Body of pancreas (tissue), 4 donors: ENCODE measurements at regions not wholly inside any gene's neighbourhood (a gene's known extent, or its start where the extent isn't known, plus 50 kb on each side); places are given as distances from the start of the nearest gene placed in this dataset.

Source experiments
- ATAC-seq: fragments of 150-250 bp; one replicate; pipeline ENCODE4 v1.9.1; 2016
- DNase-seq, 4 donors: peaks; one replicate each; pipeline ENCODE4 v3.0.0-alpha.2; 2019
- H3K27ac ChIP-seq, 4 donors: fragments of 200-600 bp; sonication (generic); 1 replicate in 3 of 4; 2 replicates in 1 of 4; pipeline versions ENCODE4 v1.5.1 to v1.6.1; 2016 to 2019; ENCODE audit warnings: mild to moderate bottlenecking in 1 of 4, mixed read lengths in 1 of 4, moderate library complexity in 1 of 4
- H3K27me3 ChIP-seq, 2 donors: fragments of 200-600 bp; sonication (generic); one replicate each; pipeline ENCODE4 v1.6.0; 2016; ENCODE audit warnings: mild to moderate bottlenecking in 1 of 2
- H3K36me3 ChIP-seq, 2 donors: fragments of 200-600 bp; sonication (generic); replicated peaks in 1 of 2; 2 replicates each; pipeline ENCODE4 v1.5.1; 2016; ENCODE audit warnings: low read depth in 2 of 2; ENCODE audit not compliant: insufficient read depth in 1 of 2
- H3K4me1 ChIP-seq: fragments of 200-600 bp; sonication (generic); one replicate; pipeline ENCODE4 v1.6.0; 2016
- H3K4me3 ChIP-seq, 2 donors: fragments of 200-600 bp; sonication (generic); 1 replicate in 1 of 2; 2 replicates in 1 of 2; pipeline ENCODE4 v1.5.1; 2016 to 2019
- H3K9me3 ChIP-seq, 3 donors: fragments of 200-600 bp; sonication (generic); 1 replicate in 2 of 3; 2 replicates in 1 of 3; pipeline ENCODE4 v1.5.1; 2016
- POLR2A ChIP-seq, 3 donors: fragments of 450-650 bp; IDR thresholded peaks; one replicate each; pipeline ENCODE4 v1.6.1; 2016; ENCODE audit warnings: antibody characterized with exemption in 3 of 3, mild to moderate bottlenecking in 2 of 3
- WGBS, 2 donors: methylation state at CpG; one replicate each; pipeline ENCODE4 v1.1.5; 2017; 5-methylcytosine and 5-hydroxymethylcytosine counted together
- intact Hi-C: fragments of 100-400 bp; cut with DNase I; formaldehyde crosslinking; loops from one replicate; pipeline ENCODE4 v1.15.1; 2023
- TF ChIP-seq, protein P1 (sequence below), 7 experiments: fragments of 450-650 bp in 4 of 7; fragments of 200-600 bp in 3 of 7; sonication (generic) in 3 of 7; IDR thresholded peaks; one replicate each; pipeline ENCODE4 v1.5.1; 2016 to 2019; ENCODE audit warnings: antibody characterized with exemption in 7 of 7

DNA sequence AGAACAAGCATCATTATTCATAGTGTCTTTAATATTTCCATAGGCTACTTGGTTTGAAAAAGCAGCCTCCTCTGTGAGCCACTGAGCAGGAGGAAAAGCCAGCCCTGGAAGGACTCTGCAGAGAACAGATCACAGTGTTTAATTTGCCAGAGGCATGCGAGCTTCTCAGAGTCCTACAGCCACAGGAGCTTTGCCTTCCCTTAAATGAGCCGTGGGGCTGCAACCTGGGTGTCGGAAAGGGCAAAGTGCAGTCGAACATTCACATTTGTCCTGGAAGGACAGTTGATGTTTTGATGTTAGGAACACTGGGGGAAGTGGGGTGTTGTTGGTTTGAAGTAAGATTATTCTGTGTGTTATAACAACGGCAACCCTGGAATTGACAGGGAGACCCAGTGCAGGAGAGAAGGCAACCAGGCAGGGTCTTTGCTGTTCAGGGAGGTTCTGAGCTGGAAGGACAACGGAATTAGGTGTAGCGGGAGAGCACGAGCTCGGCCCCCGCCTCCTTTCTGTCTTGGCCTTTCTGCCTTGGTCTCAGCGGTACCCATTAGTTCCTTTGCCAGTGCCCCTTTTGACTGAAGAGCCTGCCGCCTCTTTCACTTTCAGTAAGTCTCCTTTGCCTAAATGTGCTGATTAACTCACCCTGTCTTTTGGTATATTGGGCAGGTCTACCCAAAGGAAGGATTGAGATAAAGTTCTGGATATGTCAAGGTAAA is 192.3 kb upstream of the PITRM1 start:
- Histone ChIP-seq H3K9me3 (no peaks in the 10 kb centered on the region), H3K4me3 (no peak overlapping the region), H3K36me3 (no peaks in the 10 kb centered on the region), H3K4me1 (peaks cover 10% of the 10 kb centered on the region), H3K27ac (peak overlapping the region in 2 of 4 donors; percentile 18 to 20), H3K27me3 (no peaks in the 10 kb centered on the region)
- intact Hi-C loops, result no loop called here
- DNase-seq (no peak), ATAC-seq (no peak)
- TF ChIP-seq POLR2A (IDR thresholded peaks at IDR 0.05), result no peak
- TF ChIP-seq, protein P1, sequence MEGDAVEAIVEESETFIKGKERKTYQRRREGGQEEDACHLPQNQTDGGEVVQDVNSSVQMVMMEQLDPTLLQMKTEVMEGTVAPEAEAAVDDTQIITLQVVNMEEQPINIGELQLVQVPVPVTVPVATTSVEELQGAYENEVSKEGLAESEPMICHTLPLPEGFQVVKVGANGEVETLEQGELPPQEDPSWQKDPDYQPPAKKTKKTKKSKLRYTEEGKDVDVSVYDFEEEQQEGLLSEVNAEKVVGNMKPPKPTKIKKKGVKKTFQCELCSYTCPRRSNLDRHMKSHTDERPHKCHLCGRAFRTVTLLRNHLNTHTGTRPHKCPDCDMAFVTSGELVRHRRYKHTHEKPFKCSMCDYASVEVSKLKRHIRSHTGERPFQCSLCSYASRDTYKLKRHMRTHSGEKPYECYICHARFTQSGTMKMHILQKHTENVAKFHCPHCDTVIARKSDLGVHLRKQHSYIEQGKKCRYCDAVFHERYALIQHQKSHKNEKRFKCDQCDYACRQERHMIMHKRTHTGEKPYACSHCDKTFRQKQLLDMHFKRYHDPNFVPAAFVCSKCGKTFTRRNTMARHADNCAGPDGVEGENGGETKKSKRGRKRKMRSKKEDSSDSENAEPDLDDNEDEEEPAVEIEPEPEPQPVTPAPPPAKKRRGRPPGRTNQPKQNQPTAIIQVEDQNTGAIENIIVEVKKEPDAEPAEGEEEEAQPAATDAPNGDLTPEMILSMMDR (IDR thresholded peaks at IDR 0.05), result no peak
- 53 to 60% methylated on average over 12 of the region's 12 CpGs for WGBS, 2 donors

DNA sequence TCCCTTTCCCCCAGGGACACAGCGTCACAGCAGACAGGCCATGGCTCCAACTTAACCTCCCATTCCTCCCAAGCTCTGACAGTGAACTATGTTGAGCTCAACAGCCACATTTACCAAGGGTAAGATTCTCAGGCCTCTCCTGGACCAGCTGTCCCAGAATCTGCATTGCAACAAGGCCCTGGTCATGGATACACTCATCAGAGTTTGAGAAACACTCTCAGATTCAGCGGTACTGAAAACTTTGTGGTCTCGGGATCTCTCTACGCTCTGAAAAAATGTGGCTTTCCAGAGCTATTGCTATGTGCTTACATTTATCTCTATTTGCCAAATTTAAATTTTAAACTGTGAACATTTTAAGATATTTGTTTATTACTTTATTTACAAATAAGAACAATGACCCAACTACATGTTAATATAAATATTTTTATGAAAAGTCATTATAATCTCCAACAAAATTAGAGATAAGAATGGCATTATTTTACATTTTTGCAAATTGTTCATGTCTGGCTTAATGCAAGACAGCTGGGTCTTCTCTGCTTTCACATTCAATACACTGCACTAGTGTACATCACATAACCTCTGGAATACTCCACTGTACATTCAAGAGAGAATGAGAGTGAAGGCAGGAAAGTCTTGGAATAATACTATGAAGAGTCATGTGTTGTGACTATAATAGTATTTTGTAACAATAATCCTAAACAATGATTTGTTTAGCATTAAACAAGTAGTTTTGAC is 190.9 kb upstream of the PITRM1 start:
- H3K36me3 ChIP-seq, result no peaks in the 10 kb centered on the region
- no peak overlapping the region for H3K4me3 ChIP-seq
- no peak for DNase-seq
- no peak for ATAC-seq
- 93 to 96% methylated on average over 4 of the region's 4 CpGs for WGBS, 2 donors
- H3K9me3 ChIP-seq, result no peaks in the 10 kb centered on the region
- H3K27ac ChIP-seq, result no peak overlapping the region
- TF ChIP-seq, protein P1 (IDR thresholded peaks at IDR 0.05), result no peak
- no peak for TF ChIP-seq POLR2A (IDR thresholded peaks at IDR 0.05)
- H3K27me3 ChIP-seq, result no peaks in the 10 kb centered on the region
- intact Hi-C loops, result no loop called here
- H3K4me1 ChIP-seq, result peaks cover 10% of the 10 kb centered on the region

DNA sequence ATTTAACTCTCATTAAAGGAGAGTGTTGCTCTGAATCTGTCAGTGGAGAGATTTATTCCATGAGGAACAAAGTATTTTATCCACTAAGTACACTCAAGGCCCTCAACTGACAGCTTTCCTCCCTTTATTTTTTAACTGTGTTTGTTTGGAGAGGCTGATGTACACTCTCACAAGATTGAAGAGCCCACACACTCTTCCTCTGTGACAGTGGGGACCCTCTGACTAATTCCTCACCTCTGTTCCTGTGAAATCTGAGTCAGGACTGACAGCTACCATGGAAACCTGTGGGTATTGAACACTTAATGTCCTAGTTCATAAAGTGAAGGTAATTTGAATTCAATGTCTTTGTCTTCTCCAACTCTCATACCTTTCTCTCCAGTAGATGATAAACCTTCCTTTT is 189.8 kb upstream of the PITRM1 start:
- peaks cover 10% of the 10 kb centered on the region for H3K4me1 ChIP-seq
- no peaks in the 10 kb centered on the region for H3K27me3 ChIP-seq
- H3K27ac ChIP-seq, result no peak overlapping the region
- TF ChIP-seq, protein P1 (IDR thresholded peaks at IDR 0.05), result no peak
- TF ChIP-seq POLR2A (IDR thresholded peaks at IDR 0.05), result no peak
- intact Hi-C loops, result no loop called here
- H3K9me3 ChIP-seq, result no peaks in the 10 kb centered on the region
- DNase-seq (no peak), ATAC-seq (no peak)
- H3K36me3 ChIP-seq, result no peaks in the 10 kb centered on the region
- H3K4me3 ChIP-seq, result no peak overlapping the region

DNA sequence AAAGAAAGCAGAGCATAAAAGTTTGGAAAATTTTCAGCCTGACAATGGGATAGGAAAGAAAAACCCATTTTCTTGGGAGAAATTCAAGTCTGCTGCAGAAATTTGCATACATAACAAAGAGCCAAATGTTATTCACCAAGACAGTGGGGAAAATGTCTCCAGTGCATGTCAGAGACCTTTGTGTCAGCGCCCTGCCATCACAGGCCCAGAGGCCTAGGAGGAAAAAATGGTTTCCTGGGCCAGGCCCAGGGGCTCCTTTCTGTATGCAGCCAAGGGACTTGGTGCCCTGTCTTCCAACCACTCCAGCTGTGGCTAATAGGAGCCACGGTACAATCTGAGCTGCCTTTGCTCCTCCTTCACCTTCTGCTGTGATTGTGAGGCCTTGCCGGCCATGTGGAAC is 189.1 kb upstream of the PITRM1 start:
- TF ChIP-seq, protein P1 (IDR thresholded peaks at IDR 0.05), result no peak
- TF ChIP-seq POLR2A (IDR thresholded peaks at IDR 0.05), result no peak
- DNase-seq (no peak), ATAC-seq (no peak)
- H3K4me3 ChIP-seq, result no peak overlapping the region
- no peaks in the 10 kb centered on the region for H3K36me3 ChIP-seq
- no peaks in the 10 kb centered on the region for H3K27me3 ChIP-seq
- H3K9me3 ChIP-seq, result no peaks in the 10 kb centered on the region
- intact Hi-C loops, result no loop called here
- WGBS, 2 donors, result 86 to 91% methylated on average over 3 of the region's 3 CpGs
- no peak overlapping the region for H3K27ac ChIP-seq
- H3K4me1 ChIP-seq, result peaks cover 10% of the 10 kb centered on the region
